A673 (cell line): ENCODE measurements at regions not wholly inside any gene's neighbourhood (a gene's known extent, or its start where the extent isn't known, plus 50 kb on each side); places are given as distances from the start of the nearest gene placed in this dataset.

Source experiments
- EZH2 ChIP-seq: fragments of 200-600 bp; sonication (generic); IDR thresholded peaks from 2 replicates; pipeline ENCODE4 v1.6.1; 2017; ENCODE audit warnings: borderline replicate concordance, low read depth, mild to moderate bottlenecking, mixed read lengths, antibody characterized with exemption, low read length; ENCODE audit not compliant: poor library complexity, severe bottlenecking
- TF ChIP-seq, protein P1 (sequence below): fragments of 300-800, 200-600 bp; sonication (generic); conservative IDR thresholded peaks from 2 replicates; pipeline ENCODE4 v1.5.1; 2017; ENCODE audit warnings: low read depth, mild to moderate bottlenecking, antibody characterized with exemption, low read length, moderate library complexity, mixed read lengths

- TF ChIP-seq, protein P1, sequence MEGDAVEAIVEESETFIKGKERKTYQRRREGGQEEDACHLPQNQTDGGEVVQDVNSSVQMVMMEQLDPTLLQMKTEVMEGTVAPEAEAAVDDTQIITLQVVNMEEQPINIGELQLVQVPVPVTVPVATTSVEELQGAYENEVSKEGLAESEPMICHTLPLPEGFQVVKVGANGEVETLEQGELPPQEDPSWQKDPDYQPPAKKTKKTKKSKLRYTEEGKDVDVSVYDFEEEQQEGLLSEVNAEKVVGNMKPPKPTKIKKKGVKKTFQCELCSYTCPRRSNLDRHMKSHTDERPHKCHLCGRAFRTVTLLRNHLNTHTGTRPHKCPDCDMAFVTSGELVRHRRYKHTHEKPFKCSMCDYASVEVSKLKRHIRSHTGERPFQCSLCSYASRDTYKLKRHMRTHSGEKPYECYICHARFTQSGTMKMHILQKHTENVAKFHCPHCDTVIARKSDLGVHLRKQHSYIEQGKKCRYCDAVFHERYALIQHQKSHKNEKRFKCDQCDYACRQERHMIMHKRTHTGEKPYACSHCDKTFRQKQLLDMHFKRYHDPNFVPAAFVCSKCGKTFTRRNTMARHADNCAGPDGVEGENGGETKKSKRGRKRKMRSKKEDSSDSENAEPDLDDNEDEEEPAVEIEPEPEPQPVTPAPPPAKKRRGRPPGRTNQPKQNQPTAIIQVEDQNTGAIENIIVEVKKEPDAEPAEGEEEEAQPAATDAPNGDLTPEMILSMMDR, result no peak
- no peak for TF ChIP-seq EZH2
Observed at GRCh38 chr20:46830886-46831632, 63.6 kb upstream of the EYA2 start.
